SU-DHL-6 (cell line): ENCODE measurements at regions not wholly inside any gene's neighbourhood (a gene's known extent, or its start where the extent isn't known, plus 50 kb on each side); places are given as distances from the start of the nearest gene placed in this dataset.

Experiments used
- EZH2phosphoT487 ChIP-seq: fragments of 200-600 bp; sonication (generic), shearing (Covaris generic); conservative IDR thresholded peaks from 2 replicates; pipeline ENCODE4 v1.6.1; 2018; ENCODE audit warnings: mild to moderate bottlenecking, antibody characterized with exemption, low read length, moderate library complexity, mixed read lengths
- TF ChIP-seq, protein P1 (sequence below): fragments of 200-600 bp; sonication (generic); IDR thresholded peaks from one replicate; pipeline ENCODE4 v1.5.1; 2017; ENCODE audit warnings: antibody characterized with exemption, mild to moderate bottlenecking, low read length, moderate library complexity; ENCODE audit not compliant: insufficient read depth, poor library complexity, severe bottlenecking

DNA sequence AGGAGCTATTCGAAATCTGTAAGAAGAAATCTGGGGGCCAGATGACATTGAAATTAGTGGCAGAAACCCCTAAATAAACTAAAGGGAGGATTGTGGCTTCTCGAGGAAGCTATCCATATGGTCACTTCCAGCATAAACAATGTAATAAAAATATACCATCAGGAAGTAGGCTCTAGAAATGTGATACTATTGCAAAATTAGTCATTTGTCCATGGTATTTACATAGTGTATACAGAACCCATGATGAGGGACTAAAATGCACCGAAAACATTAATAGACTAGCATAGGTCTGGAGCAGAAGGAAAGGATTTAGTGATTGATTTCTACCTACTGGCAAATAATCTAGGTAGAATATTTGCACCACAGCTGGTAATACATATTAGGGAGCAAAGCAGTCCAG lies 1344.0 kb downstream of the FSTL5 start:
- TF ChIP-seq, protein P1, sequence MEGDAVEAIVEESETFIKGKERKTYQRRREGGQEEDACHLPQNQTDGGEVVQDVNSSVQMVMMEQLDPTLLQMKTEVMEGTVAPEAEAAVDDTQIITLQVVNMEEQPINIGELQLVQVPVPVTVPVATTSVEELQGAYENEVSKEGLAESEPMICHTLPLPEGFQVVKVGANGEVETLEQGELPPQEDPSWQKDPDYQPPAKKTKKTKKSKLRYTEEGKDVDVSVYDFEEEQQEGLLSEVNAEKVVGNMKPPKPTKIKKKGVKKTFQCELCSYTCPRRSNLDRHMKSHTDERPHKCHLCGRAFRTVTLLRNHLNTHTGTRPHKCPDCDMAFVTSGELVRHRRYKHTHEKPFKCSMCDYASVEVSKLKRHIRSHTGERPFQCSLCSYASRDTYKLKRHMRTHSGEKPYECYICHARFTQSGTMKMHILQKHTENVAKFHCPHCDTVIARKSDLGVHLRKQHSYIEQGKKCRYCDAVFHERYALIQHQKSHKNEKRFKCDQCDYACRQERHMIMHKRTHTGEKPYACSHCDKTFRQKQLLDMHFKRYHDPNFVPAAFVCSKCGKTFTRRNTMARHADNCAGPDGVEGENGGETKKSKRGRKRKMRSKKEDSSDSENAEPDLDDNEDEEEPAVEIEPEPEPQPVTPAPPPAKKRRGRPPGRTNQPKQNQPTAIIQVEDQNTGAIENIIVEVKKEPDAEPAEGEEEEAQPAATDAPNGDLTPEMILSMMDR, result no peak
- no peak for TF ChIP-seq EZH2phosphoT487
